ENCODE measurements at regions not wholly inside any gene's neighbourhood (a gene's known extent, or its start where the extent isn't known, plus 50 kb on each side); places are given as distances from the start of the nearest gene placed in this dataset.

GRCh38 chr1:38297842-38298241 lies 251.2 kb upstream of the POU3F1 start:
- TF ChIP-seq CTCF (IDR thresholded peaks at IDR 0.05; ENCODE audit: insufficient read depth, low read length, poor library complexity, severe bottlenecking) (no peak), EZH2phosphoT487 (conservative IDR thresholded peaks at IDR 0.05; ENCODE audit: low read length) (no peak)
